Fibroblast of mammary gland (primary cell): ENCODE measurements at regions not wholly inside any gene's neighbourhood (a gene's known extent, or its start where the extent isn't known, plus 50 kb on each side); places are given as distances from the start of the nearest gene placed in this dataset.

Experiments used
- DNase-seq: peaks from one replicate; pipeline ENCODE4 v3.0.0-alpha.2; 2010; ENCODE audit warnings: low read depth
- H3K4me3 ChIP-seq: 2 replicates; pipeline ENCODE4 v1.5.1; 2011; ENCODE audit warnings: low read depth, mild to moderate bottlenecking, low read length, moderate library complexity; ENCODE audit not compliant: control insufficient read depth
- TF ChIP-seq, protein P1 (sequence below): conservative IDR thresholded peaks from 2 replicates; pipeline ENCODE4 v1.5.1; 2011; ENCODE audit warnings: low read depth, low read length, inconsistent platforms; ENCODE audit not compliant: control insufficient read depth, insufficient read depth

DNA sequence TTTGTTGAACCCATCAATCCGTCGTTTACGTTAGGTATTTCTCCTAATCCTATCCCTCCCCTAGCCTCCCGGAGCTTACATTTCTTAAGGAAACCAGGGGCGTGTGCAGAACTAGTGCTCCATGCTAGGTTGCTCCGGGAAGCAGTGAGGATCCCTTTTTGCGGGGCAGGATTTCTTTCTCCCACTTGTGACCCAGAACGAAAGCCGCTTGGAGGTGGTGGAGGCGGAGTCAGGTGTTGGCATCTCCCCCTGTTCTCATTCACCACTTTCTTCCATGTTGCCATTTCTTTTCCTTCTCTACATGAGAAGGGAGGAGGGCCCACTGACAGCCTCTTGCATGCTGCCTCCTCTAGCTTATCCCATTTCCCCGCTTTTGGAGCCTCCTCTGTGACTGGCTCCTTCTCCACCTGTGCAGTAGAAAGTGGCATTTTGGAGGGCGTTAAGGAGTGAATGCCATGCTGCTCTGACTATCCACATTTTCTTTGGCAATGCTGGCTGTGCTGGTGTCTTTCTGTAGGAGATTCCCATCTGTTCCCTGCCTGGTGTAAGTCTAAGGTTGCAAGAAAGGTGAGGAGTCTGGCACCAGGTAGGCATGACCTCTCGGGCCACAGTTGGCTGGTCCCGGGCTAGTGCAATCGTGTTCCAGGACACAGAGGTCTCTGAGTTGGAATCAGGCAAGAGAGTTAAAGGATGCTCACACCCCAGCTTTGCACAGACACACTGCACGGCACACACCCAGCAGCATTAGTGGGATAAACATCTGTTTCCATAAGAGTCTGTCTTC lies 89.5 kb downstream of the ACKR3 start:
- no peak overlapping the region for H3K4me3 ChIP-seq
- DNase-seq = no peak
- TF ChIP-seq, protein P1, sequence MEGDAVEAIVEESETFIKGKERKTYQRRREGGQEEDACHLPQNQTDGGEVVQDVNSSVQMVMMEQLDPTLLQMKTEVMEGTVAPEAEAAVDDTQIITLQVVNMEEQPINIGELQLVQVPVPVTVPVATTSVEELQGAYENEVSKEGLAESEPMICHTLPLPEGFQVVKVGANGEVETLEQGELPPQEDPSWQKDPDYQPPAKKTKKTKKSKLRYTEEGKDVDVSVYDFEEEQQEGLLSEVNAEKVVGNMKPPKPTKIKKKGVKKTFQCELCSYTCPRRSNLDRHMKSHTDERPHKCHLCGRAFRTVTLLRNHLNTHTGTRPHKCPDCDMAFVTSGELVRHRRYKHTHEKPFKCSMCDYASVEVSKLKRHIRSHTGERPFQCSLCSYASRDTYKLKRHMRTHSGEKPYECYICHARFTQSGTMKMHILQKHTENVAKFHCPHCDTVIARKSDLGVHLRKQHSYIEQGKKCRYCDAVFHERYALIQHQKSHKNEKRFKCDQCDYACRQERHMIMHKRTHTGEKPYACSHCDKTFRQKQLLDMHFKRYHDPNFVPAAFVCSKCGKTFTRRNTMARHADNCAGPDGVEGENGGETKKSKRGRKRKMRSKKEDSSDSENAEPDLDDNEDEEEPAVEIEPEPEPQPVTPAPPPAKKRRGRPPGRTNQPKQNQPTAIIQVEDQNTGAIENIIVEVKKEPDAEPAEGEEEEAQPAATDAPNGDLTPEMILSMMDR = no peak

GRCh38 chr2:236659758-236660150 lies 90.1 kb downstream of the ACKR3 start:
- peak; percentile 82 for DNase-seq
- no peak overlapping the region for H3K4me3 ChIP-seq
- TF ChIP-seq, protein P1 = no peak

DNA sequence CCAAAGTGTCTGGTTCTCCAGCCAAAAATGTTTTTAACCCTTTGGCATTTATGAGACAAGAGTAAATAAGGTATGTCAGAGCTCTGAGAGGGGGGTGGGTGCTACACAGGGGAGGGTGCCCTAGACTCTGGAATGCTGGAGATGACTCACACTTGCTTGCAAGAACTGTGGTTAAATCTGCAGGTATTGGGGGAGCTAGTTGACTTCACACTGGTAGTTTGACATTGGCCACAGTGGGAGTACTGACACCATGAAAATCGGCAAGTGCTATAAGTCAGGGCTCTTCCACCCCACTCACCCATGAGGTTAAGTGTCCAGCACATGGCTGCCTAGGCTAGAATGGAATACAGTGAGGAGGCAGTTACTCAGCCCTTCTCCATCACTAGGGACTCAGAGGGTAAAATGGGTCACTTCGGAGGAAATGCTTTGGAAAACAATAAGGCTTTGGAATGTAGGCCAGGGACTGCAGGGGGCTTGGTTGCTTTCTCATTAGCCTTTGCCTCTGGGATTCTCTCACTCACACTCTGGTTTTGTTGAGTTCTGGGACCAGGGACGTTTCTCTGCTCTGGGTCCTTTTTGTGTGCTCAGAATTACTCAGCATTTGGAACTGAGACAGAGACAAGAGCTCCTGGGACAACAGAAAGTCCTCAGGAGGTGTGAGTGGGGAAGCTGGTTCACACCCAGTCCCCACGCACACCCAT lies 91.6 kb downstream of the ACKR3 start:
- TF ChIP-seq, protein P1 = no peak
- no peak overlapping the region for H3K4me3 ChIP-seq
- DNase-seq = peak; percentile 80

- TF ChIP-seq, protein P1 = no peak
- no peak overlapping the region for H3K4me3 ChIP-seq
- DNase-seq = peak; percentile 71
Observed at GRCh38 chr2:236661762-236662110, 92.1 kb downstream of the ACKR3 start.

DNA sequence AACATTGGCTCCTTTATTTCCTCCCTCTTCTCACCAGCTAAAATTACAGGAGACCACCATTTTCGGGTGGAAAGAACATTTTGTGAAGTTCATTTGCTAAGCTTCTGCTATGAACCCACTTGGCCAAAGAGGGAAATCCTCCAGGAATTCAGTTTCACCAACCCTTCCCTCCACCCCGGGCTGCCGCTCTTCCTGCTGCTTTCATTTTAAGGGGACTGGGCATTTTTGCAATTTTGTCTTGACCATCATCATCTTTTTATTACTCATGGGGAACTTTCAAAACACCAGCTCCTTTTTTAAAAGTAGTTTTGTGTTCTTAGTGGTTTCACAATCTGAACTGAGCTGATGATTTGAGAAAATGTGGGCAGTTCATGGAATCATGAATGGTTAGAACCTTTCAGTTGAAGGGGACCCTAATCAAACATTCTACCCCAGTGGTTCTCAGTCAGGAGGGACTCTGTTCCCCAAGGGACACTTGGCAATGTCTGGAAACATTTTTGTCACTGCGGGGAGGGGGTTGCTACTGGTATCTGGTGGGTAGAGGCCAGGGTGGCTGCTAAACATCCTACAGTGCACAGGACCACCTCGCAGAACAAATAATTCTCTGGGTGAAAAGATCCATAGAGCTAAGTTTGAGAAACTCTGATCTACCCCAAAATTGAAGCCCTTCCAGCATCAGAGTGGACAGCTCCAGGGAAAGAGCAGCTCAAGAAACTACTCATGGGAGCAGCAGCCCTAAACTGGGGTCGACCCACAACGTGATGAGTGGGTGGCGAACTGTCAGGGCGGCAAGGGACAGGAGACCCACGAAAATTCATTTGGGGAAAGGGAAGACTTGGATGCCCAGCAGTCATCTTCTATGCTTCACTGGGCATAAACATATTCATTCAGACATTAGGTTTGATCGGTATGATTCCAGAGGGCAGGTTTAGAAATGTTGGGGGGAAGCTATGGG lies 92.9 kb downstream of the ACKR3 start:
- TF ChIP-seq, protein P1 = no peak
- no peak overlapping the region for H3K4me3 ChIP-seq
- peak; percentile 80 for DNase-seq

DNA sequence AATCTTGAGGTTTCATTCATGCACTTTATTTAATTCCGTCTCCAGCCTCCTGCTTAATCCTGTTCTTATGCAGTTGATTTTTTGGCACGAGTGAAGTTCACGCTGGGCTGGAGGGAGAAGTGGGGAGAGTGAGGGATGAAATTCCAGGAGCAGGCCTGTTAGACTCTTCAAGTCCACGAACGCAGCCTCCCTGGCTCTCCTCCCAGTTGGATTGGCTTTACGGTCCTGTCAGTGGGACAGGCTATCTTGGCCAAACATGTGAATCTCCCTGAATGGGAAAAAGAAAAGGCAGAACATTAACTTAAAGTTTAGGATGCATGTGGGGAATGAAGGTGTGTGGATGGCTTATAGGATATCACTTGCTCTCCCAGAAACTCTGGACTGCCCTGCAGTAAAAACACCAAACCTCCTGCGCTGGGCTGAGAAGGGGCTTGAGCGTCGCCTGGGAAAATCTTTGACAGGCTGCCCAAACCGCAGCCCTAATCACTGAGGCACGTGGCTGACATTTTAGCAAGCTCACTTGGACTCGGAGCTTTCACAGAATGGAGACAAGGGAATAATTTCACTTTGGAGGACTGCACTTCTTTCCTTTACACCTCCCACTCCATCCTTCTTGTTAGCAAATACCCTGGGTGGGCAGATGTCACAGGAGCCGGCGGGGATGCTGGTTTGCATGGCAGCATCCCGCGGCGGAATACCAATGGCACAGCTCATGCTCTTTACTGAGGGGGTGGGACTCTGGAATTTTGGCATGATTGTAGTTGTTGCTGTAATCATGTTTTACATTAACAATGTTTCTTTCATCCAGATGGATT lies 93.9 kb downstream of the ACKR3 start:
- TF ChIP-seq, protein P1 = no peak
- no peak overlapping the region for H3K4me3 ChIP-seq
- peak; percentile 87 for DNase-seq
